Iris pigment epithelial cell (primary cell): ENCODE measurements at regions not wholly inside any gene's neighbourhood (a gene's known extent, or its start where the extent isn't known, plus 50 kb on each side); places are given as distances from the start of the nearest gene placed in this dataset.
"Not testable (repeated sequence)": the region's sequence is repeated elsewhere in the genome, so short reads cannot be mapped to it uniquely, and the experiment has no call there.

ENCODE experiments used
- DNase-seq: peaks from one replicate; pipeline ENCODE4 v3.0.0-alpha.2; 2011; ENCODE audit warnings: low read depth

GRCh38 chr2:153532140-153532539, 53.6 kb upstream of the RPRM start:
- DNase-seq, result no peak

- DNase-seq, result not testable (repeated sequence)
Observed at GRCh38 chr2:153533803-153534202, 55.2 kb upstream of the RPRM start.

DNA sequence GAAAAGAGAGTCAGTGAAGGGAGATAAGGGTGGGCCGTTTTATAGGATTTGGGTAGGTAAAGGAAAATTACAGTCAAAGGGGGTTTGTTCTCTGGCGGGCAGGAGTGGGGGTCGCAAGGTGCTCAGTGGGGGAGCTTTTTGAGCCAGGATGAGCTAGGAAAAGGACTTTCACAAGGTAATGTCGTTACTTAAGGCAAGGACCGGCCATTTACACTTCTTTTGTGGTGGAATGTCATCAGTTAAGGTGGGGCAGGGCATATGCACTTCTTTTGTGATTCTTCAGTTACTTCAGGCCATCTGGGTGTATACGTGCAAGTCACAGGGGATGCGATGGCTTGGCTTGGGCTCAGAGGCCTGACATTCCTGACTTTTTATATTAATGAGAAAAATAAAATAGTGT, 56.0 kb upstream of the RPRM start:
- DNase-seq, result not testable (repeated sequence)

DNA sequence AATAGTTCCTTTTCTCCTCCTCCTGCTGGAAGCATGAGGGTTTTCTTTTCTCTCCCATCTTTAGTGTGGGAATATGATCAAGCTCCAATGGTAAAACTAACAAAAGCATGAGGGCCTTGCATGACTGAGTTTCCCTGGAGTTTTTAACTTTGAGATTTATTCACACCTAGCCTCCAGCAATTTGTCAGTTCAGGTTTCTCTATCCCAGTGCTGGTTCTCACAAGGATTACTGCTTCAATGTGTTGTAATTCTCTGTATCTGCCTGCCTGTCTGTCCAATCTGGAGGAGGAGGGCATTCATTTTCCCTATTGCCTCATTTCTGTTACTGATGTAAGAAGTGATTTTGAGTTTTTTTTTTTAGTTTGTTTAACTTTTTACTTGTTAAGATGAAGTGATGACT, 57.6 kb upstream of the RPRM start:
- no peak for DNase-seq

DNA sequence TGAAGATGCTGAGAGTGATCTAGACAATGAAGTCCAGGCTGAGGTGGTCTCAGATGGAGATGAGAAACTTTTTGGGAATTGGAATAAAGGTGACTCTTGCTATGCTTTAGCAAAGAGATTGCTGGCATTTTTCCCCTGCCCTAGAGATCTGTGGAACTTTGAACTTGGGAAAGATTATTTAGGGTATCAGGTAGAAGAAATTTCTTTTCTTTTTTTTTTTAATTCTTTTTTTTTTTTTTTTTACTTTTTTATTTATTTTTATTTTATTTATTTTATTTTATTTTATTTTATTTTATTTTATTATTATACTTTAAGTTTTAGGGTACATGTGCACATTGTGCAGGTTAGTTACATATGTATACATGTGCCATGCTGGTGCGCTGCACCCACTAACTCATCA, 59.5 kb upstream of the RPRM start:
- not testable (repeated sequence) for DNase-seq

DNA sequence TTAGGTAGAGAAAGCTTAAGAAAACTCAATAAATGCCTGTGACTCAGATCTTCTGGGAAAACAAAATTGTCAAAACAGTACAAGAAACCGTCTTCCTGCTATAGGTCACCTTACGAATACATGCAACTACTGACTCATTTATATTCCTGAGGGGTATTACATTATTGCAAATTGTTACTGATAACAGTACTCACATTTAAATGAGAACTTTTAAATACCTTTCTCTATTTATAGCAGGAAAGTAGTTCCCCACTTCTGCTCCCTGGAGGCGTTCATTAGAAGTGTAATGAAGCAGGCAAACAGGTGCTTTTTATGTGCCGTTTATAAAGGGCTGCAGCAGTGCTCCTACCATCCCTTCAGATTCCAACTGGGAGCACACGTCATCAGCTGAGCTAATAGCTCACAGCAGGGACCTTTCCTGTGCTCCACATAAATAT, 65.1 kb upstream of the RPRM start:
- DNase-seq, result peak; percentile 1

DNA sequence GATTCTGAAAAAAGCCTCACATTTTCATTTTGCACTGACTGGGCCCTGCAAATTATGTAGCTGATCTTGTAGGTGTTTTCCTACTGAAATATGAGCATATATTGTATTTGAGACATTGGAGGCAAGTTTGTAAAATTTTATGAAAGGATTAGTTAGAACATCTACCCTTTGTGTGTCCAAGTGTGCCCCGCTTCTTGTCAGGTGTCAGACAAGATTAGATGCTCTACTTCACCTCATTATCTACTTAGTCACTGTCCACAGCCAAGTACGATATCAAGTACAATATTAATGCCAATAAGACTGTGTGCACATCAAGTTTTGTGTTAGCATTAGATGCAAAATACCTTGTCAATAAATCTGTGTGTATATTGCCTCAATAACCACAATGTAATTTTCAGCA, 67.8 kb upstream of the RPRM start:
- no peak for DNase-seq

- no peak for DNase-seq
Observed at GRCh38 chr2:153548536-153548935, 70.0 kb upstream of the RPRM start.

- no peak for DNase-seq
Observed at GRCh38 chr2:153551698-153552097, 73.1 kb upstream of the RPRM start.

- no peak for DNase-seq
Observed at GRCh38 chr2:153557211-153557610, 78.6 kb upstream of the RPRM start.

GRCh38 chr2:153557714-153558113, 79.2 kb upstream of the RPRM start:
- no peak for DNase-seq

GRCh38 chr2:153558247-153558646, 79.7 kb upstream of the RPRM start:
- no peak for DNase-seq

- no peak for DNase-seq
Observed at GRCh38 chr2:153567367-153567766, 88.8 kb upstream of the RPRM start.

DNA sequence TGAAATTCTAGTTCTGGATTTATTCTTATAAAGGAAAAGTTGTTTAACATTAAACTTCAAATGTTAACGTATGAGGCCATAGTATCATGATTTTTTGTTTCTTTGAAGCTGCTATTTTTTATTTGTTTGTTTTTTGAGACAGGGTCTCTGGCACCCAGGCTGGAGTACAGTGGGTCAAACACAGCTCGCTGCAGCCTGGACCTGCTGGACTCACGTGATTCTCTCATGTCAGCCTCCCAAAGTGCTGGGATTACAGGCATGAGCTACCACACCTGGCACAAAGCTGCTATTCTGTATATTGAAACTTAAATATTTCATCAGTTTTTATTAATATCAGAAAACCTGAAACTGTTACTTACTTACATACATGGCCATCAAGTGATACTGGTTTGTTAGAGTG, 89.5 kb upstream of the RPRM start:
- DNase-seq, result no peak

DNA sequence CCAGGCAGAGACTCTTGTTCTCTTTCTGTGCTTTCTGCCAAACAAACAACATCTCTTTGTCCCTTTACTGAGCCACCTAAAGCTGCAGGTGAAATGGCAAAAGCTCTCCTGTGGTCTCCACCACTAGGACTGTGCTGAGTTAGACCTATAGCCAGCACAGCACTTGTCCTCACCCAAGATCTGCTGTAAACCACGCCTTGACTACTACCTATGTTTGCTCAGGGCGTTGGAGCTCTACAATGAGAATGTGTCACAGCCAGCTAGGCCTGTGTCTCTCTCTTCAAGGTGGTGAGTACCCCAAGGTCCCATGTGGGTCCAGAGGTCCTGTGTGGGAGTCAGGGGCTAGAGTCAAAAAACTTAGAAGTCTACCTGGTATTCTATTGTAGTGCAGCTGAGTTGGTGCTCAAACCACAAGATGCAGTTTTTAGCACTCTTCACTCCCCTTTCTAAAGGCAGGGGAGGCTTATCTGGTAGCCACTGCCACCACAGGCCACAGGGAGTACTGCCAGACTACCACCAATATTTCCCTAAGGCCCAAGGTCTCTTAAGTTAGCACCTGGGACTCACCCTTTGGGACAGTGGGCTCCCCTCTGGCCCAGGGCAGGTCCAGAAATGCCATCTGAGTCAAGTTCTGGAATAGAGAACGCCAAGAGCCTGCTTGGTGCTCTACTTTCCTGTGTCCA, 96.8 kb upstream of the RPRM start:
- DNase-seq, result no peak

- no peak for DNase-seq
Observed at GRCh38 chr2:153584244-153584643, 105.7 kb upstream of the RPRM start.

- no peak for DNase-seq
Observed at GRCh38 chr2:153588408-153588807, 109.8 kb upstream of the RPRM start.

DNA sequence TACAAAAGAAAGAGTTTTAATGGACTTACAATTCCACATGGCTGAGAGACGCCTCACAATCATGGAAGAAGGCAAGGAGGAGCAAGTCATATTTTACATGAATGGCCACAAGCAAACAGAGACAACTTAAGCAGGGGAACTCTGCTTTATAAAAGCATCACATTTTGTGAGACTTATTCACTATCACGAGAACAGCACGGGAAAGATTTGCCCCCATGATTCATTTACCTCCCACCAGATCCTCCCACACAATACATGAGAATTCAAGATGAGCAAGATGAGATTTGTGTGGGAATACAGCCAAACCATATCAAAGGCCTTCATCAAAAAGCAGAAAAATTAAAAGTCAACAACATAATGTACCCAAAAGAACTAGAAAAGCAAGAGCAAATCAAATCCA, 111.0 kb upstream of the RPRM start:
- no peak for DNase-seq

DNA sequence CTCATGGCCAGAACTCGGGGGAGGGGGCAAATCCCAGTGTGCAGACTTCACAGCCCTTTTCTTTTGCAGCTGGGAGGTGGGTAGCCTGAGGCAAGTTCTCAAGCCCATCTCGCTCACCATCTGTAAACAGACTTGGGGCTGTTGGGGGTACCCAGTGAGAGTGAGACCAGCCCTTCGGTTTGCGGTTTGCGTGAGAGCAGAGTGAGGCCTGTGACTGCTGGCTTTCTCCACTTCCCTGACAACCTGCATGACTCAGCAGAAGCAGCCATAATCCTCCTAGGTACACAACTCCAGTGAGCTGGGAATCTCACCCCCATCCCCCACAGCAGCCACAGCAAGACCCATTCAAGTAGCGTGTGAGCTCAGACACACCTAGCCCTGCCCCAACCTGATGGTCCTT, 114.5 kb upstream of the RPRM start:
- not testable (repeated sequence) for DNase-seq

GRCh38 chr2:153595939-153596338, 117.4 kb upstream of the RPRM start:
- DNase-seq, result peak; percentile 3

DNA sequence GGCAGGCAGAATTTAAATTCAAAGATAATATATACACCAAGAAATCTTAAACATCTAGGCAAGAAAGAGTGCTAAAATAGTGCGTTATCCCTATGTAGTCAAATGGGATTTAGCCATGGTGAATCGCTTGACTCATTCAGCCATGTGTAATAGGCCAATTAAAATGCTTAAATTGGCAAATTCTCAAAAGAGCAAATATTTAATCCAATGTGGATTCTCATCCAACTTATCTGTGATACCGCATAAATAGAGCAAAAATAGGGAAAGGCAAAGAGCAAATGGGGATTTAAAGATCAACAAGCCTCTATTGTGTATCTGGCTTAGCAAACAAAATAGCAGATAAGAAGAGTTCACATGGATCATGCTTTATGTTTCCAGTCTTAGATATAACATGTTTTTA, 123.2 kb upstream of the RPRM start:
- no peak for DNase-seq

DNA sequence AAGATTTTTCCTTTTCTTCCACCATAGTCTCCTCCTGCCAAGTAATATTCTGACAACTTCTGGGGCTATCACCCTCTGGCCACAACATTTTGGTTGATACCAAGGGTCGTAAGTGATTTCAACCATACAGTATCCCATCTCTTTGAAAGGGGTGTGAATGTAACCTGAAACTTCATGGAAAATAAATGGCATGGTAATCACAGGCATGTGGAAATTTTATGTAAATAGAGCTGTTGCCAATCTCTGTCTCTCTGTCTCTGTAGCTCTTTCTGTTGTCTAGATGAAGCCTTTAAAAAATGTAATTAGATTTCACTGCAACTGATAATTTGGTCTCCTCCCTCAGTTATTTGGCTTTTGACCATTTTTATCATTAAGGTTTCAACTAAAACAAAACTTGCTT, 125.6 kb upstream of the RPRM start:
- no peak for DNase-seq

DNA sequence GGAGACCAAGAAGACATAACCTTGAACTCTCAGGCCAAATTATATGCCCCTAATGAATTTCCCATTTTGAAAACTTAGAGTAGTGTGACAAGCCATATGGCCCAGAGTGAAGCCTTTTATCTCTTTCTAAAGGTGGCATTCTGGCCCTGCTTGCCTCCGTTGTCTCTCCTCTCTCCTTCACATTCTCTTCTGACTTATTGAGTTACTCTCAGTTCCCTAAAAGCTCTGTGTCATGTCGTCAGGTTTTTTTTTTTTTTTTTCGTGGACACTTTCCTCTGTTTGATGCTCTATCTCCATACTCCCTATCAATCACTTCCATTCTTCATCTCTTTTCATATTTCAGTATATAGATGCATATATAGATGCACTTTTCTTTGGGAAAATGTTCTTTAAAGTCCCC, 128.1 kb upstream of the RPRM start:
- DNase-seq, result no peak

DNA sequence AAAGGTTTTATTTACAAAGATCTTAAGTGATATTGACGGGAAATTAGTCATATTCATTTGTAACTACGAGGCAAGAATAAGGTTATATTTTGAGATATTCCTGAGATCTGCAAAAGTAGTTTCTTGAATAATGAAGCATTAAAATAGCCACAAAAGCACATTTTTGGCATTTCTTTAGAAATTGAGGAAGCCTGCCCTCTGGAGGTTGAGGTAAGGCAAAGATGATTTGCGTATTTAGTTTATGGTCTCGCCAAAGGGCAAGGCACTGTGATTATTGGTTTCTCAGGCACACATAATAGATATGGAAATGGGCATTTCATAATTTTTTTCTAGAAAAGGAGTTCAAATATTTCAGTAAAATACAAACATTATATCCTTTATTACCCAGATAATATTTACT, 143.7 kb upstream of the RPRM start:
- DNase-seq, result peak; percentile 0

GRCh38 chr2:153623020-153623419, 144.5 kb upstream of the RPRM start:
- DNase-seq, result no peak
